Stimulated activated CD8-positive, alpha-beta memory T cell treated with anti-CD3 and anti-CD28 coated beads, Interleukin-15, amount 100 ng/mL, for 48 hours (primary cell): ENCODE measurements at regions not wholly inside any gene's neighbourhood (a gene's known extent, or its start where the extent isn't known, plus 50 kb on each side); places are given as distances from the start of the nearest gene placed in this dataset.
A peak's percentile ranks its signal among the peaks of the same experiment; 100 is the strongest.
"Not testable (repeated sequence)": the region's sequence is repeated elsewhere in the genome, so short reads cannot be mapped to it uniquely, and the experiment has no call there.

ENCODE experiments used
- DNase-seq, 2 donors: peaks; one replicate each; pipeline ENCODE4 v3.0.0-alpha.2; 2020; ENCODE audit warnings: low read depth in 2 of 2

DNA sequence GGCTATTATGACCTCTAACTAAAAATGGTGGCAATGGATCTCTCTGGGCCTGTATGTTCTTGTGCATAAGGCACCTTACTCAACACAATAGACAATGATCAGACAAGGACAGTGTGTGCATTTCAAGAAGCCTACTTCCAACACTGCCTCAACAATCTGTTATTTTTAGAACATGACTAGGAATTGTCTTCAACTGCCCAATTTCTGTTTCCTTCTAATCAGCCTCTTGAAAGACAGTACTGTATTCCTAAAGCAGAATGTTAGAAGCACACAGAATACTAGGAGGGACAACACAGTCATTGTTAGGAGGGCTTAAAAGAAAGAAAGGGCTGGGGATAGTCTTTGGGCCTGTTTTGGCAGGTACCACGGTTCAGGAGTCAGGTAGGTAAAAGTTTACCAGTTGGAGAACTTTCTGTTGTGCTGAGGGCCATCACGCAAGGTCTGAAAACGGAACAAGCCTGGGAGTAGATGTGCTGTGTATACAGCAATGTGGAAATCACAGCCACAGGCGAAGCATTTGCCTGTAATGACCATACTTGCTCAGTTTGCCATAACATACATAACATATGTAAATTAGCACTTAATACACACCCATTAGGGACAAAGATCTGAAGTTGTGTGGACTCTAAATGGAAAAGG is 100.8 kb upstream of the ATXN3L start:
- no peak for DNase-seq

DNA sequence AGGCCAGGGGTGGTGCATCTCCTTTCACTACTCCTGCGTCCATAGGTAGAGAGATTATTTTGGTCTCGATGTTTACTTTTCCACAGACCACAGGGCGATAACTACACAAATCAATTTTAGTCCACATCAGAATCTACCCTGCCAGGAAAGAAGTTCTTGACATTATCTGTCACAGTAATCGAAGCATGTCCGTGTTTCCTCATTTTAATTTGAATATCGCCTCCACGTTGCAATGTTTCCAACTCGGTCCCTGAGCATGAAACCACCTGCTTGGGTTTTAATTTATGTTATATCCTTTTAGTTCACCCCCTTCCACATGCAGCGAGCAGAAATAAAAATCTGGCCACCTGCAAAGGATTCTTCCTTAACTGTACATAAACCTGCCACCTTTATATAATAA is 100.1 kb upstream of the ATXN3L start:
- DNase-seq = no peak

DNA sequence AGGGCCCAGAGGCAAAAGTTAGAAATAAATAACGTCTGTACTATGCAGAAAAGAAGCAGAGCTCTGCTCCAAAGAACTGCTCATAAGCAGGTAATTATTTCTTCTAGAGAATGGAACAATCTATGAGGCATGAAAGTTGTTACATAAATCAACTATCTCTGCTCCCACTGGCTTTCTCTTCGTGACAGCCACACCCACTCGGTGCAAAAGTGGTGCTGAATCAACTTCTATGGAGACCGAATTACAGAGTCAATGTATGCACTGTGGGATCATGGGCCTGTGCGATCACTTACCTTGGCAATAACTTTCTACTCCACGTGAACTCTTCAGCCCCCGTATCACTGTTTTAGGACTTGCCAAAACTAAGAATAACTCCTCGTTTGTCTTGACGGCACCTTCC is 99.4 kb upstream of the ATXN3L start:
- DNase-seq = no peak

DNA sequence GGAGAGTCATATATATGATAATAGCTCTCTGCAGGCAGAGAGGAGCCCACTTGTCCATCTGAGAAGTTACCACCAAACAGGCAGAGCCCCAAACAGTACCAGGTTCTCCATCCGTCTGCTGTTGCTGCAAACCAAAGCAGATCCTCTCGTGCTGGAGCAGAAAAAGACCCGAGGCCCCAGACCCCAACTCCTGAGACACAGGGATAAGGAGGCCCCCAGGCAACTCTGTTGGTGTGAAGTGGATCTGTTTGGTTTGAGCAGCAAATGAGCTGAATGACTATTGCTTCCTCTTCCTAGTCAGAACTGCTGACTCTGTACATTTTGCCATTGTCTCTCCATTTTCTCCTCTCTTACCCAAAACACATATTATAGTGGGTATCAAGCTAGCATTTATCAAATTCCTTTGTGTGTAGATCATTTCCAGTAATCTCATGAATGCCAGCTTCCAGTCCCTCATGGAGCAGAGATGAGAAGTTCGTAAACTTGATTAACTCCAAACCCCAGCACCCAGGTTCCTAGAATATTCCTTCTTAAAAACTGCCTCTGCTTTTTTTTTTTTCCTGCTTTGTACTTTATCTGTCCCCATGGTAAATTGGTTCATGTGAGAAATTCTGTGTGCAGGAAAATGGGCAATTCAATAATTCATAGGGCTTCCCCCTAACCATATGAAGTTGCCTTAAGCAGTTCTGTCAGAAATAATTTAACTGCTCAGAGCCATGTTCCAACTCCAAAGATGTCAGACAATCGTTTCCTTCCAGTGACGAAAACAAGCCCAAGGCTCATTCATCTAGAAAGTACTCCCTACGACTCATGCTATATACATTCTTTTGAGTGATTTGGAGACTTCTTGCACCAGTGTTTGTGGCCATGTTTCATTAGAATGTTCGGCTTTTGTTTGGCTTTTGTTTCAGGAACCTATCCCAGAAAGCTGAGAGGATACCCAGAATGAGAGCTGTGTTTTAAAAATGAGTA is 98.6 kb upstream of the ATXN3L start:
- no peak for DNase-seq

DNA sequence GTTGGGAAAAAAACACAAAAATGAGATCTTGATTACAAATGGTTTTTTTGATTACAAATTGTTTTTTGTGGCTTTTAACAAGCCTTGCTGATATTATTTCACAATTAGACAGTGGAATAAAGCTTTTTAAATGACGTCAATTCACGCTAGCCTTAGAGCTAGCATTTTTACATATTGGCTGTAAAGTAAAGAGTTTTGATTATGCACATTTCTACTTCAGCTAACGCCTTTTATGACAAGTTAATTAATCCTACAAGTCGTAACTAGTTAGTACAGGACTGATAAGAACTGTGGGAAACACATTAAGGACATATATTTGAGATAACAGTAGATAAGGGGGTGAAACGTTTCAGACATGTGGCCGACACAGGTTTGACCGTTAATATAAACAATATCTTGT is 95.7 kb upstream of the ATXN3L start:
- DNase-seq = no peak

DNA sequence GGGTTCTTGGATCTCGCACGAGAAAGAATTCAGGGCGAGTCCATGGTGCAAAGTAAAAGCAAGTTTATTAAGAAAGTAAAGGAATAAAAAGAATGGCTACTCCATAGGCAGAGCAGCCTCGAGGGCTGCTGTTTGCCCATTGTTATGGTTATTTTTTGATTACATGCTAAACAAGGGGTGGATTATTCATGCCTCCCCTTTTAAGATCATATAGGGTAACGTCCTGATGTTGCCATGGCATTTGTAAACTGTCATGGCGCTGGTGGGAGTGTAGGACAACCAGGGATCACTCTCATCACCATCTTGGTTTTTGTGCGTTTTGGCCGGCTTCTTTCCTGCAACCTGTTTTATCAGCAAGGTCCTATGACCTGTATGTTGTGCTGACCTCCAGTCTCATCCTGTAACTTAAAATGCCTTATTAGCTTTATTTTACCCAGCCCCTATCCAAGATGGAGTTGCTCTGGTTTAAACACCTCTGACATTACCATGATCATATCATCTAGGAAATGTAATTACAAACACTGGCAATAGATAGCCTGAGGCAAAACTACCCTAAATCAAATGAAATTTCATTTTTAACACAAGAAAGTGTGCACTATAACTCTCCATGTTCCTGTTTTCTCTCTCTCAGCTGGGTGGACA is 94.3 kb upstream of the ATXN3L start:
- no peak for DNase-seq

DNA sequence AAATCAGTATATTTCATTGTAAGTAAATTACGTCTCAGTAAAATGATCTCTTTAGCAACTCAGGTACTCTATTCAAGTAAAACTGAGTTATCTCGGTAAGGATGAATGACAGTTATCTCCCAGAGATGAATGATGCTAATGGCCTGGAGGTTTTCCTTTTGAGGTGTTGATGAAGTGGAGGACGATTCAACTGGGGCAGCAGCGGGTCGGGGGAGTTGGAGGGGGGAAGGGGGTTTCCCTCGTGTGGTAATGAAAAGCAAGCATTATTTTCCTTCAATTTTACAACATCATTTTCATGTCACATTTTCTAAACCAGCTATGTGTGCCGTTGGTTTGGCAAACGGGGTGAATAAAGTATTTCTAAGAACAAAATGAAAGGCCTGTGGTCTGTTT is 92.4 kb upstream of the ATXN3L start:
- DNase-seq = no peak

DNA sequence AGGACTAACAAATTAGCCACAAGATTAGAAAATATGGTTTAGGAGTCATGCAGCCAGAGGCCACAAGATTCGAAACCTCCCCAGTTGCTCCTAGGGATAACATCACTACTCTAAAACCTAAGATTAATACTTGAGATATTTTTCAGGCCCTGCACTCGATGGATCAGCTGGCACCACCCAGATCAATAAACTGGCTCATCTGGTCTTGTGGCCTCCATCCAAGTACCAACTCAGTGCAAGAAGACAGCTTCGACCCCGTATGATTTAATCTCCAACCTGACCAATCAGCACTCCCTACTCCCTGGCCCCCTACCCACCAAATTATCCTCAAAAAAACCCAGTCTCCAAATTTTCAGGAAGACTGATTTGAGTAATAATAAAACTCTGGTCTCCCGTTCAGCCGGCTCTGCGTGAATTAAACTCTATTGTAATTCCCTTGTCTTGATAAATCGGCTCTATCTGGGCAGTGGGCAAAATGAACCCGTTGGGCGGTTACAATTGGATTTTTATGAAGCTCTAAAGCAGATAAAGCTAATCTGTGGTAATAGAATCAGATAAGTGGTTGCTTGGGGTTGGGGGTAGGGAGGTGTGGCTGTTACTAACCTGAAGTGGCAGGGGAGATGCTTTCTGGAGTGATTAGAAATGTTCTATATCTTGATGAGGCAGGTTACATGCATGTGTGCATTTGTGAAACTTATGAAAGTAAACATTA is 91.8 kb upstream of the ATXN3L start:
- DNase-seq = no peak

DNA sequence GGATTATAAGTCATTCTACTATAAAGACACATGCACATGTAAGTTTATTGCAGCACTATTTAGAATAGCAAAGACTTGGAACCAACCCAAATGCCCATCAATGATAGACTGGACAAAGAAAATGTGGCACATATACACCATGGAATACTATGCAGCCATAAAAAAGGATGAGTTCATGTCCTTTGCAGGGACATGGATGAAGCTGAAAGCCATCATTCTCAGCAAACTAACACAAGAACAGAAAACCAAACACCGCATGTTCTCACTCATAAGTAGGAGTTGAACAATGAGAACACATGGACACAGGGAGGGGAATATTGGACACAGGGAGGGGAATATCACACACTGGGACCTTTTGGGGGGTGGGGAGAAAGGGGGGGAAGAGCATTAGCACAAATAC is 88.7 kb upstream of the ATXN3L start:
- DNase-seq = not testable (repeated sequence)

DNA sequence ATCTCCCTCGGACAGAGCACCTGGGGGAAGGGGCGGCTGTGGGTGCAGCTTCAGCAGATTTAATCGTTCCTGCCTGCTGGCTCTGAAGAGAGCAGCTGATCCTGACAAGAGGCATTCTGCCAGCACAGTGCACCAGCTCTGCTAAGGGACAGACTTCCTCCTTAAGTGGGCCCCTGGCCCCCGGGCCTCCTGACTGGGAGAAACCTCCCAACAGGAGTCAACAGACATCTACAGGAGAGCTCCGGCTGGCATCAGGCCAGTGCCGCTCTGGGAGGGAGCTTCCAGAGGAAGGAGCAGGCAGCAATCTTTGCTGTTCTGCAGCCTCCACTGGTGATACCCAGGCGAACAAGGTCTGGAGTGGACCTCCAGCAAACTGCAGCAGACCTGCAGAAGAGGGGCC is 84.9 kb upstream of the ATXN3L start:
- not testable (repeated sequence) for DNase-seq

DNA sequence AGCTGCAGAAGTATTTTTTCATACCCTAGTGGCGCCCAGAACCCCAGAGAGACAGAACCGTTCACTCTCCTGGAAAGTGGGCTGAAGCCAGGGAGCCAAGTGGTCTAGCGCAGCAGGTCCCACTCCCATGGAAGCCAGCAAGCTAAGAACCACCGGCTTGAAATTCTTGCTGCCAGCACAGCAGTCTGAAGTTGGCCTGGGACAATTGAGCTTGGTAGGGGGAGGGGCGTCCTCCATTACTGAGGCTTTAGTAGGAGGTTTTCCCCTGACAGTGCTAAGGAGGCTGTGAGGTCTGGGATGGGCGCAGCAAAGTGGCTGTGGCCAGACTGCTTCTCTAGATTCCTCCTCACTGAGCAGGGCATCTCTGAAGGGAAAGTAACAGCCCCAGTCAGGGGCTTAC is 84.5 kb upstream of the ATXN3L start:
- no peak for DNase-seq

DNA sequence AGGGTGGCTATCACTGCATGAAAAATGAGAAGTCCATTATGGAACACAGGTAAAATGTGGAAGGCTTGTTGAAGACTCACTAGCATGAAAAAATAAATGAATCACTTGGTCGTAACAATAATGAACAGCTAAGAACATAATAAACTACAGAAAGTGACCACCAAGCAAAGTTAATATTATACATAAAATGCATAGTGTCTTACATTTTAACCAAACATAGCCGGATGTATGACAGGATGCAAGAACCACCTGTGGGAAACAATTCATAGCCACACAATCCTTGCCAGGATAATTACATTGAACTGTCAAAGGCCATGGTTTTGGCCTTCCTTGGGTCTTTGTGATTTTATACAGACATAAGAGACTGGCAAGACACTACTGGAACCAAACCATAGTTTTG is 81.9 kb upstream of the ATXN3L start:
- DNase-seq = no peak

DNA sequence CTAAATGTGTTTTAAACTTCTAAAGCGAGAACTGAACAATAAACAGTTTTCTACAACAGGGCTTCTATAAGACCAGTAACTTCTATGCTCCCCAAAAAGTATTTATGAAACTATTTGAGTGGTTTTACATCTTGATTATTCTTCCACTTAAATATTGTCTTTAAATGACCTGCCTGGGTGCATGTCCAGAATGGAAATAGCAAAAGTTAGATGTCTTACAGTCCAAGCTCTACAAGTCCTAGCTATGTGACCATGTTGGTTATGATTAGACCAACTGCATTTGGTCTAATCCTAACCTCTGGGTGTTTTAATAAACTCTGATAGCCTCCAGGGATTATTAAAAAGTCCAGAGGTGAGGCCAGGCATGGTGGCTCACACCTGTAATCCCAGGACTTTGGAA is 79.0 kb upstream of the ATXN3L start:
- DNase-seq = no peak

DNA sequence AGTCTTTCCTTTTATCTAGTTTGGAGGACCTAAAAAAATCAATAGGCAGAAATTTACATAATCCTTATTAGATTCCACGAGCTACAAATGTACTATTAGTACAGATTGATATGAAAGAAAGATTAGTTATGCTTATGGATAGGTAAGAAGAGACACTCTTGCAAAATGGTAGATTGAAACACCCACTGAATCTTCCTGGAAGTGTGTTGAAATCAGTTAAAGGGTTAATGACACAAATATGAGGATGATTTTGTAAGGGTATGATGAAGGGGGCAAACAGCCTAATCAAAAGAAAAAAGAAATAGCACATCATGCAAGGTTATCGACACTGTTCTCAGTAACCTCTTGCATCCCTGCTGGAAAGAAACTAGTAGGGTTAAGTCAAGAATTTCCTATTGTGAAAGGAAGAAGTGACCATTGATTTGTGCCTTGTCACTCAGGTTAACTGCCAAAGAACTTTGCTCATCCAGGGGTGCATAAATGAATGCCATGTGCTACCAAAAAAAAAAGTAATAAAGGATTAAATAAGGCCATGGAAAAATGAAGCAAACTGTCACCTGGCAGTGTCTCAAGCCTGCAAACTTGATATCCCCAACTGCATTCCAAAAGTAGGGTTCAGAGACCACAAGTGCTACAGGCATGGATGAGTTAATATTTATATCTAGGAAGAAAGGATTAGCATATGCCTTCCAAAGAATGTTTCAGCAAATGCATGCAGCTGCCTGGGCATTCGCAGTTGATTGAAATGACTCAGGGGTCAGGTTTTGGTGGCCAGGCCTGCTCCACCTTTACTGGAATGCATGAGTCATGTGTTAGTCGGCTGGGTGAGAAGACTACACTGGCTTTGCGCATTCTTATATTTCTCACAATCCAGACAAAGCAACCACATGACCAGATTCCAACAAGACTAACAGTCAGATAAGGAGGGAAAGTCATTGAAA is 78.3 kb upstream of the ATXN3L start:
- DNase-seq = peak; percentile 5 to 19

DNA sequence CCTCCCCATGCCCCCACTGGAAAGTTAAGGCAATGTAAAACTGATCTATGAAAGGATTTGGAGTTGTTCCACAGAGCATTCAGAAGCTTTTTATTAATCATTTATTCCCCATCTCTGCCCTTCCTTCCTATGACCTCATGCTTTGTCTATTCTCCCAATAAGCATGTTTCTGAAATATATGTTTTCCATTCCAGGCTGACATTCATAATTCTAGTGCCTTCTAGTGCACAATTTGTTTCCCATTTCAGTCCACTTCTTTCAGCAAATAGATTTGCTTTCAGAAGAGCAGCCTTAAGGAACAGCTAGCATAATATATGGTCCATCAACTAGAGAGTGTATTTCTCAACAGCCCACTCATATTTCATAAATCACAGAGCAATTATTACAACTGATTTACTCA is 77.1 kb upstream of the ATXN3L start:
- no peak for DNase-seq

DNA sequence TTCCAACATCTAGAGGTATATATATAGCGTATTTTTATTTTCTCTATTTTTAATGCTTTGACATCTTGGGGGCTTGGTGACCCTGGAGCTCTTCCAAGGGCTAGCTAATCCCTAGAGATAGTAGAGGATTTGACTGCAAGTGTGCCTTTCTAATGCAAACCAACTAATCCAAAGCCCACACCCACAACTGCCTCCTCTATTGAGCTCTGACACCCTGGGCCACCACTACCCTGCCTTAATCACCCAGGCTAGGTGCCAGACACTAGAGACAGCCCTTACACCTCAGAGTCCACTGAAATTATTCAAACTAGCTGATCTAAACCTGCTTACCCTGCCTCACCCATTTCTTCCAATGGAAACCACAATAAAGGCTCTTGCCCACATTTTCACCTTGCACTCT is 69.6 kb upstream of the ATXN3L start:
- no peak for DNase-seq

DNA sequence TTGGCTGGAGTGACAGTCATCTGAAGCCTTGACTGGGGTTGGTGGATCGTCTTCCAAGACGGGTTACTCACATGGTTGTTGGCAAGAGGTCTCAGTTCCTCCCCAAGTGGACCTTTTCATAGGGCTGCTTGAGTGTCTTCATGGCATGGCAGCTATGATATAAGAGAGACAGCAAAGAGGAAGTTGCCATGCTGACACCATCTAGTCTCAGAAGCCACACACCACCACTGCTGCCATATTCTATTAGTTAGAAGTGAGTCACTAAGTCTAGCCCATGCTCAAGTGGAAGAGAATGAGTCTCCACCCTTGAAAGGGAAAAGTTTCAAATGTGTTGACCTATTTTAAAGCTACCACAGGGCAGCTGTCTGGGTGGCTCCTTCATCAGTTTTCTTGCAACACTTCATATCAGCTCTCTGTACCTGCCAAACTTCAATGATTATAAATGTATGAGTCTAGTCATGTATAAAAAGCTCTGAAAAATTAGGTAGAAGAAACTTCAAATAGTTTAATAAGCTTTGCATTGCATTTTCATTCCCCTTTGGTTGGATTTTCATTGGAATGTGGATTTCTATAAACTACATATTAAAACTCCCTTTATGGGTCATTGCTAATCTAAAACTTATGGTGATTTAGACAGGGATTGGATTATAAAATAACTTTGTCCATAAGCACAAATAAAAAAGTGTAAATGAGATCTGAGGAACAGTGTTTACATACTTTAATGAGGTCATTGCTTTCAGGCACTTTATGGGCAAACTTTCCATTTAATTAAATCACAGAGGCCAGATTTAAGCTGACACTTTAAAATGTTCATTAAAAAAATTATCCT is 68.0 kb upstream of the ATXN3L start:
- no peak for DNase-seq

DNA sequence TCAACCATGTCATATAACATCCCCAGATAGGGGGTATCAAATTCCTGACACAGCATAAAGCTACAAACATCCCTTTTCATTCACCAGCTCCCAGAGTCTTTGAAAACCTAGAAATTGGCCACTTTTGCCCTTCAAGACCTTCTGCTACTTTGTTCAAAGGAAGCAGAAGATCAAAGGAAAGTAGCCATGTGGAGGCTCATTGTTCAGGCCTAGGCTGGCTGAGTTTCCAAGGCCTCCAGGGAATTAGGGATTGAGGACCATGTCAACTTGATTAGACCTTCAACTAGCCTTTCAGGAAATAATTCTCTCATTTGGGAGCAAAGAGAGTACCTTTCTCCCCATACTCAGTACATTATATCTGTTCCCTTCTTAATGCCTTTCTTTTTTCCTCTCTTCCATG is 66.8 kb upstream of the ATXN3L start:
- no peak for DNase-seq

DNA sequence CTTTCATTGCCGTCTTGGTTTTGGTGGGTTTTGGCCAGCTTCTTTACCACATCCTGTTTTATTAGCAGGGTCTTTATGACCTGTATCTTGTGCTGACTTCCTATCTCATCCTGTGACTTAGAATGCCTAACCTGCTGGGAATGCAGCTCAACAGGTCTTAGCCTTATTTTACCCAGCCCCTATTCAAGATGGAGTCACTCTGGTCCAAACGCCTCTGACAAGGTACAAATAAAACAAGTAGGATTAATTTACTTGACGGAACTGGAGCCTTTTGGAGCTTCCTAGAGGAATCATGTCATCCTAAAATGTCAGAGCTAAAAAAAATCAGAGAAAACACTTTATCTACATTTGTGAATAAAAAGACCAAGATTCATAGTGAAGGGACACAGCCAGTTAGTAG is 66.2 kb upstream of the ATXN3L start:
- DNase-seq = no peak

DNA sequence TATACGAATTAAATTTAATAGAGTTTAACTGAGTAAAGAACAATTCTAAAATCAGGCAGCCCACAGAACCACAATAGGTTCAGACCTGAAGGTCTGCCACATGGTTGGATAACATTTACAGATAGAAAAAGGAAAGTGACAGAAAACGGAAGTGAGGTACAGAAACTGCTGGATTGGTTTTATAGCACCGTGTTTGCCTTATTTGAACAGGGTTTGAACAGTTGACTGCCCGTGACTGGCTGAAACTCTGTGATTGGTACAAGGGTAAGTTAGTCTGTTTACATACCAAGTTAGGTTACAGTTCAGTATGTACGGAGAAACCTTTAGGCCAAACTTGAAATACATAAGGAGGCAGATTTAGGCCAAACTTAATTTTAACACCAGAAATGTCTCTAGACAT is 64.1 kb upstream of the ATXN3L start:
- DNase-seq = no peak
